ENCODE measurements at regions not wholly inside any gene's neighbourhood (a gene's known extent, or its start where the extent isn't known, plus 50 kb on each side); places are given as distances from the start of the nearest gene placed in this dataset.

DNA sequence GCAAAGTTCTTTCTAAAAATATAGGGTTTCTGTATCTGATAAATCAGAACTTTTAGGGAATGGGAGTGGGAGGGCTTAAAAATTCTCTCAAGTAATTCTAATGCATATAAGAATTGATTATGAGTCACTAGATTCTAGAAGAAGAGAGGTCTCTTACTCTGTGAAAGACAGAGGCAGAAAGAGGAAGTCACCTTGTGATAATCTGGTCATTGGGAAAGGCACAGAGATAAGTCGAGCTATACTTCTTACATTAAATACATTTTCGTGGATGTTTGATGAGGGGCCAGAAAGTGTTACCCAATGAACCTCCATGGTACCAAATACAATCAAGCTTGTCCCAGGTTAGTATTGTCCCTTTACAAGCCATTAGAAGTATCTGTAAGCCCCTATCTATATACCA lies 134.4 kb downstream of the MAD2L1 start:
- no peak for DNase-seq (ENCODE audit: low spot score)

DNA sequence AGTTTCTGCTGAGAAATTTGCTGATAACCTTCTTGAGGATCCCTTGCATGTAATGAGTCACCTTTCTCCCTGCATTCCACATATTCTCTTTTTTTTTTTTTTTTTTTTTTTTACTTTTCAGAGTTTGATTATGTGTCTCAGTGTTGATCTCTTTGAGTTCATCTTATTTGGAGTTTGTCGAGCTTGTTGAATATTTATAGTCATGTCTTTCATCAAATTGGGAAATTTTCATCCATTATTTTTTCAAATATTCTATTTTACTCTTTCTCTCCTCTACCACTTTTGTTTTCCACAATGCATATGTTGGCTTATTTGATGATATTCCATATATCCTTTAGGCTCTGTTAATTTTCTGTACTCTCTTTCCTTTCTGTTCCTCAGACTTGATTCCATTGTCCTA lies 136.1 kb downstream of the MAD2L1 start:
- no peak for DNase-seq (ENCODE audit: low spot score)

DNA sequence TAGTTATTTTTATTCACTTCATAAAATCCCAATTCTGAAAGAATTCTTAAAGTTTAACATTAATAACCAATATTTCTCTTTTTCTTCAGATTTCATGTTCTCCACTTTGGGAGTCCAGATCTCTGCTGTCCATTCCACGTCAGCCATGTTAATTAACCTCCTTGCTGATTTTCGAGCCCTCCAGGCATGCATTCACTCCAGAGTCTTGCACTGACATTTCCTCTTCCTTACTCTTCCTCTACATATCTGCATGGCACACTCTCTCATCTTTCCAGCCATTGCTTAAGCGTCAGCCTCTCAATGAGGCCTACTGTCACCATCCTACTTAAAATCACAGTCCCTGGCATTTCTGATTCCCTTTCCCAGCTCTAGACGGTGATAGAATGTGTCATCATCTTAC lies 144.8 kb downstream of the MAD2L1 start:
- DNase-seq (ENCODE audit: low spot score): no peak

DNA sequence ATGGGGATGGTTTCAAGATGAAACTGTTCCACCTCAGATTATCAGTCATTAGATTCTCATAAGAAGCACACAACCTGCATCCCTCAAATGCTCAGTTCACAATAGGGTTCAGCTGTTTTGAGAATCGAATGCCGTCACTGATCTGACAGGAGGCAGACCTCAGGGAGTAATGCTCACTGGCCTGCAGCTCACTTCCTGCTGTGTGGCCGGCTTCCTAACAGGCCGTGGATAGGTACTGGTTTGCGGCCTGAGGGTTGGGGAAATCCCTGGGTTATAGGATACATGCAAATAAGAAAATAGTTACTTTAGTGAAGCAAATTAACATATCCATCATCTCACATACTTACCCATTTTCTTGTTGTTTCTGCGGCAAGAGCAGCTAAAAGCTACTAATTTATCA lies 160.4 kb downstream of the MAD2L1 start:
- DNase-seq (ENCODE audit: low spot score): no peak

DNA sequence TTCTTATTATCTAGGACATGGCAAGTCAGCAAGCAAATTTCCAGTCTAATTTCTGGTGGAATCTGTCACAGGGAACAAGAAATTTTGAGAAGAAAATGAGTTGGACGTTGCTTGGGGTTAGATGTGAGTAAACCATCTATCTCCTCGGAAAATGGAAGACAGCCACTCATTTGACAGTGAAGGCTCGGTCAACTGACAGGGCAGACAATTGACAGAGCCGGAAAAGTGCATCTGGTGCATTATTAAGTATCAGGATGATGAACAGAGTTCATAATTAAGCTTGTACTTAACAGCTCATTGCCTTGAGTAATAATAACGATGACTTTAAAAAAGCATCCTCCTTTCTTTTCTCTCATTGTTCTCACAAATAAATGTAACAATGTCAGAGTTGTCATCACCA lies 168.4 kb downstream of the MAD2L1 start:
- no peak for DNase-seq (ENCODE audit: low spot score)

DNA sequence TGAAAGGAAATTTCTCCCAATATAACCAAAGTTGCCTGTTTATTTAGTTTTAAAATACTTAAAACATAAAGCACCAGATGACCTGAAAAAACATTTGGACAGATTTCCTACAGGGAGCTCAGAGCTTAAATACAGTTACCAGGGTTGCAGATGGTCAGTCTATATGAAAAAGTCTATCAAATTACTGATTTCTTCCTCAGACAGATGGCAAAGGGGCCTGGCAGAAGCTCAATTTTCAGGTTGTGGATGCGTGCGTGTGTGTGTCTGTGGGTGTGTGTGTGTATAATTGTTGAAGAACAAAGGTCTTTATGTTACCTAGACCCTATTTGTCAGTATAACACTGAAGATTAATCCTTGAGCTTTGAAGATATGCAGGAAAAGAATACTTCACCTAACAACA lies 169.4 kb downstream of the MAD2L1 start:
- no peak for DNase-seq (ENCODE audit: low spot score)

DNA sequence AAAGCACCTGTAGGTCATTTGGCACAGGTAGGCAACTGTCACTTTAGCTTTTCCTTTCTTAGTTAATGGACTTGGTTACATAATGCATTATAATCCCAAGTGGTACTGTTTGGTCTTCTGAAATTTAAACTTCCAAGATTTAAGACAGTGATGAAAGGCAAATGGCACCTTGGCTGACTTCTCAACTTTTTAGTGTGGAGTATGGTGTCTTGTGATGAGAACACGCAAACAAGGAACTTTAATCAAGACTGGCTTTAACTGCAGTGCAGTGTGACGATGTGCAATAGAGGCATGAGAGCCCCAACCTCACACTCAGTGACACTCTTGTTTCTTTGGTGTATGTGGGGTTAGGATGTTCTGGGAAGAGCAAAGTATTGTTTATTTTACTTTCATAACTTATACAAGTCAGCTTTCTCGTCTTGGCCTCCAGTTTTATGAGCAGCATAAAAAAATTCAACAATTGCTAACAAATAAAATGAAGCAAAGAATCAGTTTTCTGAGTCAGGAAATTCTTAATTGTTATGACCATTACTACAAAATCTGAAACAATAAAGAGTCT lies 171.9 kb downstream of the MAD2L1 start:
- DNase-seq (ENCODE audit: low spot score): no peak

DNA sequence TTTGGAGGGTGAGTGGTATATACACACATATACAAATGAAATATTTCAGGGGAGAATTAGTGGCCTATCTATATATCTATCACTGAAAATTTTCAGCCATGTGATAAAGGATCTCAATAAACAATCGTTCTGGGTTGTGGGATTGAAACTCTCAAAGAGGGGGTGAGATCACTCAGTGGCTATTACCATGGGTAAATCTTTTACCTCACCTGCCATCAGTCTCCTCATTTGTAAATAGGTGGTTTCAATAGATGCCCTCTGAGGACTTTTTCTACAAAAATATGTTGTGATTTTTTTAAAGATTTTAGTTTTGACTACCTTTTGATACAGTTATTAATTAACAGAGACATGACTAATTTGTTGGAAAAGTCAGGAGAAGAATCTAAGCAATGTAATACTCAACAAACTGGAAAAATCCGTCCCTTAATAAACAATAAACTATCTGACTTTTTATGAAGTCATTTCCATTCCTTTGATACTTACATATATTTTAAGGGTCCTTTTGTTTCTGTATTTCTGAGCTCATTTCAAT lies 192.8 kb downstream of the MAD2L1 start:
- no peak for DNase-seq (ENCODE audit: low spot score)

DNA sequence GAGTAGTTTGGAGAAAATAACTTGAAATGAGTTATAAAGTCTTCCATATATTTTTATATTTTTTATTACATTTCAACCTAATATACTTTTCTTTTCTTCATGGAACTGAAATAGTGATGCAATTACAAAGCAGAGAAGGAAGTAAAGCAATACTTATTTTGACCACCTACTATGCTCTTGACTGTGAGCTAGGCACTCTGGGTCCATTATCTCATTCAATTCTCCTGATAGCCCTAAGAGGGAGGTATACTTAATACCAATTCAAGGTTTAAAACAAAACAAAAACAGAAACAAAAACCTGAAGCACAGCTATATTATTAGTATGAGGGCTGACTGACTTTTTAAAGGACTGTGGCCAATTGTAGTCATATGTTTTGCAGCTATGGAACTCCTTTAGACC lies 193.5 kb downstream of the MAD2L1 start:
- DNase-seq (ENCODE audit: low spot score): no peak

DNA sequence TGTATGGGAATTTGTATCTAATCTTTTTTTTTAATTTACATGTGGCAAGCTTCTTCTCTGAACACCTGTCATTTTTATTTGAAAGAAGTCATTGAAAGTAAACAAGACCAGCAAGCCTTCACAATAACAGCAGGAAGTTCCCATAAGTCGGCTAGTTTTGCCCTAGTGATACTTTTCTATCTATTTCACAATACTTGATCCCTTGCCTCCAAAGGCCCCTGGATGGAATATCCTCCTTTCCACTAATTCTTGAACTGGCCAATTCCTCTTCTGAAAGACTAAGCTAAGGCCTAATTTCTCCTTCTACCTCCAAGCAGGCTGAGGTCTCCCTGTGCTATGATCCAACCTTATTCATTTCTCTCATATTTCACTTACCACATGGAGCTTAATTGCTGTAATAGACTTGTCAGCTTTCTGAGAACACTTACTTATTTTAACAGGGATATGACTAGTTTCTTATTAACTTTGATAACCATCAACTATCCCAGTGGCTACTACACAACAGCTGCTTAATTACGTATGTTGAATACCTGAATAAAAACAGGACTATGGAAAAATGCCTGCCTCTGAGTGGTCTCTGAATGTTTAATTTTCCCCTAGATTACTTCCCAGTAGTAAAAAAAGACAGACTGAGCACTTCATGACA lies 194.2 kb downstream of the MAD2L1 start:
- DNase-seq (ENCODE audit: low spot score): no peak

DNA sequence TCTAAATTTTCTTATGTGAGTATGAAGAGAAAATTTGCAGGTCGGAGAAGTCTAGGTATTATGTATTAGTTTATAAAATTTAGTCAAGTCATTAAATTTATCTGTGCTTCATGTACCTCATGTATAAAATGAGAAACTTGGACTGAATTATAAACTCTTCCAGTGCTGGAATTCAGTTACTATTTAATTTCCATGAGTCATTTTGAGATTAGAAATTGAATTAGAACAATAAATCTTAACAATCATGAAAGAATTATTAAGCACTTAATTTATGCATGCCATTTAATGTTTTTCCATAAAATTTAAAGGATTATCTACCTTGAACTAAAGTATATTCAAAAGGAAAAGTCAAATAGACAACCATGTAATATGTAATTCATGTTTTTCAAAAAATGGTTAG lies 195.8 kb downstream of the MAD2L1 start:
- DNase-seq (ENCODE audit: low spot score): no peak

DNA sequence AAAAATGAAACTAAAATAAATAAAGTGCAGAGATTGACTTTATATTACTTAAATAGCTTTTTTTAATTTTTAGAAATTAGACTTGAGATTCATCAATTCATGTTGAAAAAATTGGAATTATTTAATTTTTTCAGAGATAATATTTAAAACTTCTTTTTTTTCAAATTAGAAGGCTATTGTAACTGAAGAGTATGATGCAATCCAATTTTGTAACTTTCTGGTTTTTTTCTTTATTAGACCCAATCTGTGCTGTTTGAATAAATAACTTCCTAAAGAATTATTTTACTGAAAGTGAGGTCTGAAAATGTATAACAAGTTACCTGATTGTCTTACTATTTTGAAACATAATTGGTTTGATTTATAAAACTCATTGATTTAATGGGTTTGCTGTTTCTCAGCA lies 200.9 kb downstream of the MAD2L1 start:
- no peak for DNase-seq (ENCODE audit: low spot score)

DNA sequence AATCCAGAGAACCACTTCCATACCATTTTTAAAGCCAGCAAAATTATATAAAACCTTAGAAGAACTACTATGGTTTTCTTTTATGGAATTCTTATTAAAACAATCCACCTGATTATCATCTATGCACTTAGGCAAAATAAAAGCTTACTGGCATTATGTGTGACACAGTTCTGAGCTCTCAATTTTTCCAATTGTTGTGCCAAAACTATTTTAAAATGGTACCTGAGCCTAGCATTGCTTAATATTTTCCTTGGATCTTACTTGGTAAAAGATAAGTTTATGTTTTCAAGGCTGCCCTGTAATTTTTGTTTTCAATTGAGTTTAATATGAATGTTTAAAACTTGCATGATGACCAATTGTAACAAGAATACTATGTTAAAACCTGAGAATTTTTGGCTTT lies 201.3 kb downstream of the MAD2L1 start:
- DNase-seq (ENCODE audit: low spot score): no peak

DNA sequence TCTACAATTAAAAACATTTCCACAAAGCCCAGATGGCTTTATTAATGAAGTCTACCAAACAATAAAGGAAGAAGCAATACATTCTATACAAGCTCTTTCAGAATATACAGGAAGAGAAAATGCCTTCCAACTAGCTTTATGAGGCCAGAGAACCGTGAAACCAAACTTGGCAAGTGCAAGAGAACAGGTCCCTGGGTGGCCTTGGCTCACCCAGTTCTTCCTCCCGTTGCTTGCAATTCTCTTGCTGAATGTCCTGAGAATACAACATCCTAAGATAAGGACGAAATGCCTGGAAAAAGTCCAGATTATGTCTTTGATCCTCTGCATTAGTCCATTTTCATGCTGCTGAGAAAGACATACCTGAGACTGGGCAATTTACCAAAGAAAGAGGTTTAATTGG lies 204.9 kb downstream of the MAD2L1 start:
- no peak for DNase-seq (ENCODE audit: low spot score)

DNA sequence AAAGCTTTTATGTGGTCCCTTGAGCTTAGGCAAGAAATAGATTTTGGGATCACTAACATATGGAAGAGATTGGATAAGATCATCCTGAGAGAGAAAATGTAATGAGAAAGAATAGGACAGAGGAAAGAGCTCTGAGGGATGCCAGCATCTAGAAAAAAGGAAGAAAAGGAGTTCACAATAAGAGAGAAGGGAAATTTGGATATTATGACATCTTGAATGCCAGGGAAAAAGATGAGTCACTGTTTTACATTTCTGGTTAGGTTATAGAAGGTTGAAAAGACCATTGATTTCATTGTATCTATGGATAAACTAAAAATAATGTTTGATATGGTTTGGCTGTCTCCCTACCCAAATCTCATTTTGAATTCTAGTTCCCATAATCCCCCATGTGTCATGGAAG lies 208.5 kb downstream of the MAD2L1 start:
- no peak for DNase-seq (ENCODE audit: low spot score)

DNA sequence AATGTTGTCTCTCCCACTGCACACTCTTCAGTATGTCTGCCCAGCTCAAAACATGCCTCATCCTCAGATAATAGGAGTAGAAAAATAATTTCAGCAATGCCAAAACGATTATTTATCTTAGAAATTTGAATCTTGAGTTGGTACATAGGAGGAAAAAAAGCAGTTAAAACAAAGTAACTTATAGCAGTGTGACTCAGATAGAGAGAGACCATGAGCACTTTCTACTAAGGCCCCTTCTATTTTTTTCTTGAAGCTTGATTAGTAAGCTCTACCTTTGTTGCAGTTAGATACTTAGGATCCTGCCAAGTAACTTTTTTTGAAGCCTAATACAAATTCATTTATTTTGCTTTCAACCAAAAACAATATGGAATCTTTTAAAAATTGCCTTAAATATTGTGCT lies 212.3 kb downstream of the MAD2L1 start:
- DNase-seq (ENCODE audit: low spot score): no peak

DNA sequence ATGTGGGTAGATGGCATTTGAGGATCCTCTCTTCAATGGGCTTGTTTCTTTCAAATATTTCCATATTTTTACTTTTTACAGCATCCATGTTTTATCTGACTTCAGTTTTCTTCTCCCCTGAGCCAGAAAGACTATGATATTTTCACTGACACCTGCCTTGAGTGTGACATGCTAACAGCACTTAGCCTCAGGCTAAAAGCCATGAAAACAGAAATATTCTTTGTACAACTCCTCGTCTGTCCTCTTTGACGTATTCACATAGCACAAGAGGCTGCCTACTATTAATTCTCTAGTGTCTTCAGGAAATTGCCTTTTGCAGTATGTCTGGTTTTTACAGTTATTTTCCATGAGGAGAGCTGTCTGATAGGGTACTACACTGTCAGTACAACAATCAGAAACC lies 215.0 kb downstream of the MAD2L1 start:
- DNase-seq (ENCODE audit: low spot score): no peak

DNA sequence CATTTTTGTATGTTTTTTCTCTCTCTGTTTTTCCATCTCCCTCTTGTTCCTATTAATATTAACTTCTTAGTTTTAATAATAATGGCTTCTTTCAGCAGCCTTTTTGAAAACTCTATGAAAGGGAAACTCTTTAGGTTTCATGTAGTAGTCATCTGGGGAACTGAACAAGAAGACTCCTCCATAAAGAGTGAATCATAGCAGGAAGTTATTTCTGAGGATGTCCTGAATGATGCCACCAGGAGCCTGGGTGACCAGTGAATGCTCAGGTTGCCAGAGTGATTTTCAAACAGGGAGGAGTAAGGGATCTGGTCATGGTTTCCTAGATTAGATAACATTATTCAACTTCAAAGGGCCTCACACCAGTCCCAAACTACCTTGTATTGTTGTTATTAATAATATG lies 212.8 kb upstream of the PDE5A start:
- no peak for DNase-seq (ENCODE audit: low spot score)

DNA sequence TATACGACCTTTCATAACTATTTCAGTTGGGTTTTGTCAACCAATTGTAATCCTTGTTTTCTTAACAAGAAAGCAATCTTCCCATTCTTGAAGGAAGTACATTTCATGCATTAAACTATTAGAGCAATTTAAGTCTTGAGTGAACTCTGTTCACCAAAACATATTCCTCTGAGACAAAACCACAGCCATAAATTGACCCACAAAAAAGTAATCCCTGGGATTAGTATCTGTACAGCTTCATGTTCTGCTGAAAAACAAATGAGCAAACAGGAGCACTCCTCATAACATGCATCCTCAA lies 207.0 kb upstream of the PDE5A start:
- DNase-seq (ENCODE audit: low spot score): no peak

DNA sequence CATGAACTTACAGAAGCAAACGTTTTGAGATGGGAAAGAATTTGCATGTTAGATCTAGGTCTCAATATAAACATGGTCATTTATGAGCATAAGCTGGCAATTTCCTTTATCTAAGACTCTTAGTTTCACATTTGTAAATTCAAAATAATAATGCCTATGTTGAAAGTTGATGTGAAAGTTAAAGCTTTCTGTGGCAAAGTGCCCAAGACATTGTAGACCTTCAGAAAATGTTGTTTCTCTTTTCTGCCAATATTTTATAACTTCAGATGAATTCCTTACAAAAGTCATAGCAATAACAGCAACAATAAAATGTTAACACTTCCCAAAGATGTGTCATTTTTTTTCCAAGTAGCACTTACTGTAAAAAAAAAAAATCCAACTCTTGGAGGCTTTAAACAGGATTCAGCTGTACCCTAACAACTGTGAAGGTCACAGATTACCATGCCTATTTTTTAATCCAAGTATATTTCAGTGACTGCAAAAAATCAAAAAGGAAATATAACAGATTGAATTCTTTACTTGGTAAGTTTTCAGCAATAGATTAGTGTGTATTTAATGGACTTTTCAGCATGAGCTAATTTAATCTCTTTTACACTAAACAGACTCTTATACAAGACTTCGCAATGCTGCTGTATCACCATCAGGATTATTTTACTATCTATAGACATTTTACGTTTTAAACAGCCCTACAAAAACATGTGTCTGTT lies 206.5 kb upstream of the PDE5A start:
- no peak for DNase-seq (ENCODE audit: low spot score)

DNA sequence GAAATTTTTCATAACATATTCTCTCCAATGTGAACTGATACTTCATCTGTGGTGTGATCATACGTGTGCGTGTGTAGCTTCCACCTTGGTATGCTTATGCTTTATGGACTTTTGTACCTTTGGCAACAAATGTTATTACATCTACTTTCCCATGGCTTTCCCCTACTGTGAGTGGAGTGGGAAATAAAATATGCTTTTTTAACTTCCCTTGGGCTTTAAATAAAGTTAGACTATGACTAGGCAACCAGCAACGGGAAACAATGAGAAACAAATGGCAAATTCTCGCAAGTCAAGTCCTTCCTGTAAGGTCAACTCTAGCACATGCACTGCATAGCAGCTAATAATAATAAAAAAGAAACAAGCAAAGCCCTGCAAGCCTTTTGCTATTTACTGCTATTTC lies 205.0 kb upstream of the PDE5A start:
- DNase-seq (ENCODE audit: low spot score): no peak

DNA sequence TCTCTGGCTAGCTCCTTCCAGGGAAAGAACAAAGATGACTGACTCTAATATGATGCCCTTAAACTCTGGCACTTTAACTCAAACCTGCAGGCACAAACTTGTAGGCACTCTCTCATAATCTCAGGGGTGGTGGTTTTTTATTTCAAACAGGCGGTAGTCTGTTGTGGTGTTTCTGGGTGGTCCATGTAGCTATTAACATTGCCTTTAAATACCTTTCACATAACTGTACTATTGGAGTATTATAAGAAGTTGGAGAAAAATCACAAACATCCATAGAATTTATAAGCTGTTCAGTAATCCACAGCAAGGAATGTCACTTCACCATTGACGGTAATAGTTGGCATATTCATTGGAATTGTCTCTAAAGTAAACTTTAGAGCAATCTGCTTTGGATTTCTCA lies 204.2 kb upstream of the PDE5A start:
- DNase-seq (ENCODE audit: low spot score): no peak

DNA sequence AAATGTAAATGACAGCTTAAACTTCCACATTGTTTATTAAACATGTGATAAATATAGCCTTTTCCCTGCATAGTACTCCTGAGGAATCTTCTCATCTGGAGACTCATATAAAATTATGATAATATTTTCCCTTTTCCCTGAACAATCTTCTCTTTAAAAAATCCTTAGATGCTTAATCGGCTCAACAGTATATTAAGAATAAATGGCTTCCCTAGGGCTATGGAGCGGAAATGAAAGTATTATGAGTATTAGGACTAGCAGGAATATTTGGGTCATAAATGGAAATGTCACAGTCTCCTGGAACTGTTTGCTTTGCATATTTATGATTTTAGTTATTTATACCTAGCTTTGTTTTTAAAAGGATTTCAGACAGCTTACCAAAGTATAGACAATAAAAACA lies 200.7 kb upstream of the PDE5A start:
- DNase-seq (ENCODE audit: low spot score): no peak

DNA sequence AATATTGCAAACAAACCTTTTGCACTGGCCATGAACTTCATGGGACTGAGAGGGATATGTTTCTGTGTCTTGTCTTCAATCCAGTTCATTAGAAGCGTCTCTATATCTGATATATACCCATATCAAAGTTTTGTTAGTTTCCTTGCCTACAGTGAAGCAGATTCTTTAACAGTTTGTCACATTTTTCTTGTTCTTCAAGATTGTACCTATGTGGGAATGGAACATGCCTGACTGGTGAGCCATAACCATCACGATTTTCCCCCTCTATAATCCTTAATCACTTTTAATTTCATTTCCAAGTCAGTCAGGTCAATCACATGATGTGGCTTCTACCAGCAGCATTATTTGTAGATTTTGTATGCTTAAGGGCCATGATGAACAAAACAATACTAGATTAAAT lies 197.1 kb upstream of the PDE5A start:
- DNase-seq (ENCODE audit: low spot score): no peak

Measured in NAMALWA (cell line).